ENCODE measurements at regions not wholly inside any gene's neighbourhood (a gene's known extent, or its start where the extent isn't known, plus 50 kb on each side); places are given as distances from the start of the nearest gene placed in this dataset.
"Not testable (repeated sequence)": the region's sequence is repeated elsewhere in the genome, so short reads cannot be mapped to it uniquely, and the experiment has no call there.

- TF ChIP-seq SPI1, POLR2A, POLR2AphosphoS5, TAF1, POU2F2 (IDR thresholded peaks at IDR 0.05; ENCODE audit: low read depth, low read length): not testable (repeated sequence)
Measured at GRCh38 chr21:15634541-15634940, 95.2 kb upstream of the USP25 start.
